ENCODE measurements at regions not wholly inside any gene's neighbourhood (a gene's known extent, or its start where the extent isn't known, plus 50 kb on each side); places are given as distances from the start of the nearest gene placed in this dataset.

- no peak for DNase-seq
Measured at GRCh38 chr11:129591527-129591926, 215.9 kb downstream of the BARX2 start.

GRCh38 chr11:129592191-129592590 is 216.5 kb downstream of the BARX2 start:
- no peak for DNase-seq

DNA sequence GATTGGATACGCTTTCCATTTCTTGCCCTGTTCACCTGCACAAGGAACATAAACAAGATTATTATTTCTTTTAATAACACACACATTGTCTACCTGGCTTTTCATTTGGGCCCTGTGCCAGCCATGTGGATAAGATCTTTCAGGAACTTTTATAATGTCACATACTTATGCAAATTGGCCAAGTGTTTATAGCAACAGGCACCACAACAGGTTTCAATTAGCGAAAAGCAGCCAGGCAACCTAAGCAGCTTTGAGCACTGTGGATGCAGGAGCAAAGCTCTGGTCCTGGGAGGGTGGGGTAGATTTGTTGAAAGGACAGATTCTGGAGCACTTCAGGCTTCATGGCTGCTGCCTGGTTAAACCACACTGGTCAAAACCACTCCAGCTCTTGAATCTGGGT is 217.4 kb downstream of the BARX2 start:
- DNase-seq = no peak

GRCh38 chr11:129595038-129595962 is 219.7 kb downstream of the BARX2 start:
- DNase-seq = no peak

- no peak for DNase-seq
Measured at GRCh38 chr11:129596351-129596750, 219.3 kb upstream of the TMEM45B start.

- no peak for DNase-seq
Measured at GRCh38 chr11:129598378-129598777, 217.3 kb upstream of the TMEM45B start.

DNA sequence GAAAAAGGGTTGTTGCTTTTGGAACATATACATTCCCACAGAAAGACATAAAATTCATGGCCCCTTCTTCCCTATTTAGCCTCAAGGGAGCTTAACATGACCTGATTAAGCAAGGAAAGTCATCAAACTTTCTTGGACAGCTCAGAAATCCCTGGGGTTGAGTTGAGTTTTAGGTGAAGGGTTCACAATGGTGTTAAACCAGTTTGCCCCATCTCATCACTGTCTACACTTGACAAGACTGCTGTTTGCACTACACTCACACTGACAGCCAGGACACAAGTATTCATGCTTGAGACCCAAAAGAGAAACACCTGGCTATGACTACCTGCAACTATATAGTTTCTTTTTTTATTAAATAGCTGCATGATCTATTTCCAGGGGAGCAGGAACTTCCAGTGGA is 209.8 kb upstream of the TMEM45B start:
- DNase-seq = no peak

- DNase-seq = no peak
Measured at GRCh38 chr11:129608711-129609110, 206.9 kb upstream of the TMEM45B start.

DNA sequence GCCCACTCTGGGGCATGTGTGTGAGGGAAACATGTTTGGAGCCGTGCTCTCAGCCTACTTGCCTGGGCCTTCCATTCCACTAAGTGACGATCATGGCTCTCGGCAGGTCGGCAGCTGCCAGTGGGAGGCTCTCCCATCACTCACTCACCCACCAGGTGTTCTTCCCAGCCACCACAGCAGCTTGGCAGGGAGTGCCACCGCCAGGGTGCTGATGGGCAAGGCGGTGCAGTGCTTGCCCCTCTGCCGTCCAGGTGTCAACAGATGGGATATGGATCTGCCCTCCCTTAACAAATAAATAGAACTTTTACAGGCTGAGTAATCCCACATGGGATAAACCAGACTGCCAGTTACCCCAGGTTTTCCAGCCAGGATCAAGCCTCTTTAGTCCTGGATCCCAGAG is 205.5 kb upstream of the TMEM45B start:
- DNase-seq = no peak

DNA sequence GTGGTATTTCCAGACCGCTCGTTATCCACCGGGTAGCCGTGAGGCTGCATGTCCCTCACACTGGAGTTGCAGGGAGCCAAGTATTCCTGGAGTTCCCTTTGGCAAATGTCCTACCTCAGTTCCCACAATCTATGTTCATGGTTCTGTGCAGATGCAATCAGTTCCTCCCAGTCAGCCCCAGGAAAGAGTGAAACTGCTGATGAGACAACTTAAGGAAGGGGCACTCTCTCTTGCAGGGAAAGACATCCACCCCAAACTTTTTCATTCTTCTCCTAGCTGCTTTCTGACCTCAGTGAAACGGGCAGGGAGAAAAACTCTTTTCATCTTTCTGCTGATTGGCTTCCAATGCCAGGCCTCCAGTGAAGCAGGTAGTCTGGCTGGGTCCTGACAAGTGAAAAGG is 205.1 kb upstream of the TMEM45B start:
- no peak for DNase-seq

GRCh38 chr11:129611661-129612446 is 203.8 kb upstream of the TMEM45B start:
- no peak for DNase-seq

DNA sequence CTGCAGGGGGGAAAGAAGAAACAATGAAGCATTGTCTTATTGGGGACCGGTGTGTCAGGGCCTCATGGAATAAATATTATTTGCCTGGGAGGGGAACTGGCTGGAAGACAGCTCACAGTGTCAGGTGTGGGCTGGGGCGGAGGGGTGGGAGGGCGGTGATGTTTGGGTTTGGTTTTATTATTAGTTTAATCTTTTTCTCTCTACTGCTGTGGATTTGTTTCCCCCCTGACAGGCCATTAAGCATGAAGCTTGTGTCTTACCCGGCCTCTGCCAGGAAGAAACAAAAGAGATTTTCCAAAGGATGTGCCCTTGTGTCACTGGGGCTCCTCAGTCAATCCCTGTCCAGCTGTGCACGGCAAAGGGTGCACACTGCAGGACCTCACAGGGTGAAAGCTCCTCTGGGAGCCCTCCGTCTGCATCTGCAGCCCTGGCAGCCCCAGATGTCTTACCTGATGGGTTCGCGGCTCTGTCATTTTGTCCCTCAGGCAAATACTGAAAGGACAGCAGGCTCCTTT is 203.1 kb upstream of the TMEM45B start:
- no peak for DNase-seq

DNA sequence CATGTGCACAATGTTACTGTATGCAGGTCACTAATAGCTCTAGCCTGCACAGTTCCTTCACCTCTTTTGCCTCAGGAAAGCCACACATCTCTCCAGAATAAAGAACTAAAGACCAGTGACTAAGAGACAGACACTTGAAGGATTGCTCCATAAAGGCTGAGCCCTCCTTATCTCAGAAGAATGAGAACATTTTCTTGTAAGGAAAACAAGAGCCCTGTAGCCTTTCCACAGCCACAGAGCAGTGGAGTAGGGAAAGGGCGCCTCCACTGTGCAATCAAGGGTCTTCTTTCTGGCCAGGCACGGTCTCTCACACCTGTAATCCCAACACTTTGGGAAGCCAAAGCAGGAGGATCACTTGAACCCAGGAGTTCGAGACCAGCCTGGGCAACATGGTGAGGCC is 202.6 kb upstream of the TMEM45B start:
- no peak for DNase-seq

- DNase-seq = no peak
Measured at GRCh38 chr11:129614256-129614944, 201.2 kb upstream of the TMEM45B start.

DNA sequence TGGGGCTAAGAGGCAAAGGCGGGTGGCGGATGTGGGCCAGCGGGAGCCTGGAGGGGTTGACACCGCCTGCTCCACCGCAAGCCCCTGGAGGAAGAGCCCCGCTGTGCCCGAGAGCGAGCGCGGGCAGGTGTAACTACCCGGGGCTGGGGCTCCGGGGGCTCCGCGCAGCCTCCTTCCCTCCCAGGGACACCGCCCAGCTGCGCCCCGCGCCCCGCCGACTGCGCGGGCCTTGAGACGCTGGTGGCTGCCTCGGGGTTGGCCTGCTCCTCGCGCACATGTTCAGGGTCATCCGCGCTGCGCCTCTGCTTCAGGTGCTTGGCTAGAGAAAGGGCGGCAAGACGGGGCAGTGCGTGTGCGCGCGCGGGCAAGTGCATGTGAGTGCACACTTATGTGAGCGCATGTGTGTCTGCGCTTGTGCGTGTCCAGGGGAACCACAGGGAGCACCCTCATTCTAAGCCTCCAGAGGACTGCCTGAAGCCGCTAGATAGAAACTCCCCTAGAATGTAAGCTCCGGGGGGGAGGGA is 197.5 kb upstream of the TMEM45B start:
- no peak for DNase-seq

DNA sequence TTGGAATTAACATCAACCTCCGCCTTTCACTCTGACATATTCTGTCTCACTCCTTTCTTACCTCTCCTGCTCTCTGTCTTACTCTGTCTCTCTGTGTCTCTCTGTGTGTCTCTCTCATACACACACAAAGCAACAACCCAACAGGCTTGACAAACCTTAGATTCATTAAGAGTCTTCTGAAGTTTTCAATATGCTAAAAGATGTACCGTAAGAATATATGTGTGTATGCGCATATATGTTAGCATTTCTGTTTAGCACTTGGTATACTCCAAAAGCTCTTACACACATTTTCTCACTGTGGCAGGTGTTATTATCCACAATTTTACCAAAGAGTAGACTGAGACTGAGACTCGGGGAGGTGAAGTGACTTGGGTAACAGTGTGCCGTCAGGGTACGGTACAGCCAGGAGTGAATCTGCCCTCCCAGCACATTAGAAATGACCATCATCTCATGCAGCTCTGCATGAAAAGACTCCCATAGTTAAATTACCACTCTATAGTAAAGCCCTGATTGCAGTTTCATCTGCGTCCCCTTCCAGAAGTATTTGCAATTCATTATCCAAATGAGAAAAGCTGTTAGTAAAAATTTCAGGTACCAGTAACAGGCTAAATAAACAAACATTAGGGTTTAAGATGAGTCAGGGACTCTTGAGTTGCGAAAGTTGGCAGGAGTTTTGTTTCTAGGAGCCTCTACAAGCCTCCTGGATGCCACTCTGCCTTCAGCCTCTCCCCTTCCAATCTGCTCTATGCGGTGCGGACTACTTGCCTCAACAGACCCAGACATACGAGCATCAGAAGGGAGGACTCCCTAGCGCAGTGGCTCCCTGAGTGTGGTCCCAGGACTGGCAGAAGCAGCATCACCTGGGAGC is 195.2 kb upstream of the TMEM45B start:
- no peak for DNase-seq

DNA sequence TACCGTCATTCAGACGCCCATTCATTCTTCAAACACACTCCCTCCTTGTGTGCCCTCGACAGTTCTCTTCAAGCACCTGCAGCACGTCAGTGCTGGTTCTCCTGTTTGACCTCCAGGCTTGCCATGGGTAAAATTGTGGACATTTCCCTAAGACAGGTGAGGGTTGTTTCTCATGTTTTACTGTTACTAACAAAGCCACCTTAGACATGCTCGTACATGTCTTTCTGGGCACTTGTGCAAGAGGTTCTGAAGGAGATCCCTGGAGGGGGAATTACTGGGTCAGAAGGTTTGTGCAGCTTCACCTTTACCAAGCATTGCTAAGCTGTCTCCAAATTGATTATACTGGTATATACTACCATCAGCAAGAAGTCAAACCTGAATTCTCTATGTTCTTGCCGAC is 189.7 kb upstream of the TMEM45B start:
- no peak for DNase-seq

GRCh38 chr11:129631201-129631600 is 184.4 kb upstream of the TMEM45B start:
- no peak for DNase-seq

GRCh38 chr11:129636926-129637325 is 178.7 kb upstream of the TMEM45B start:
- DNase-seq = no peak

- DNase-seq = no peak
Measured at GRCh38 chr11:129637473-129637872, 178.2 kb upstream of the TMEM45B start.

DNA sequence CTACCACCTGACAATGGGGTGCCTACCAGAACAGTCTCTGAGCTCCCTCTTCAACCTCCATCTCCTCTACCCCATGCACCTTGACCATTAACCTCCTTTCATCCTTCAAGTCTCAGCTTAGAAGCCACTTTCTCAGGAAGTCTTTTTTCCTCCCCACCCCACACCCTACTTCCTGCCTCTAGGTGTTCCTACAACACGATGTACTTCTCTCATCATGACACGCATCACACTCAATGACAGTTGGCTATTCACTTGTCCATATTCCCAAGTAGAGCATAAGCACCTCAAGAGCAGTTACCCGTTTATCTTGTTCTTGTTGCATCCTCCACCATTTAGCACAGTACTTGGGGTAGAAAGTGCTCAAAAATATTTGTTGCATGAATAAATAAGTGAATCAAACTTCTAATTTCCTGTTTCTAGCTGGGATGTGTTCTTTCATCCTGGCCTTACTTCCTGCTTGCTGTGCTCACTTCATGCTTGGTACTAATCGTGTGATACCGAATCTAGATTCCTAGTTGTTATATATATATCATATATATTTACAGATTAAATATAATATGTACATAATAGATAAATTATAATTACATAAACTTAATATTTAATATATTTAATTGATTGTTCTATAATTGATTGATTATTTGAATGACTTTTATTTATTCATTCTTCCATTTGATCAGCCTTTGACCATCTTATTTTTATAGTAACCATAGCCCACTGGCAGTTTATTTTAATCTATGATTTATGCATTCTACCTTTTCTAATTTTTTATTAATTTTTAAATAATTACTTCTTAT is 177.5 kb upstream of the TMEM45B start:
- no peak for DNase-seq
